Activated CD4-positive, alpha-beta T cell treated with anti-CD3 and anti-CD28 coated beads, Interleukin-2, amount 50 U/mL, for 24 hours (primary cell): ENCODE measurements at regions not wholly inside any gene's neighbourhood (a gene's known extent, or its start where the extent isn't known, plus 50 kb on each side); places are given as distances from the start of the nearest gene placed in this dataset.
"Not testable (repeated sequence)": the region's sequence is repeated elsewhere in the genome, so short reads cannot be mapped to it uniquely, and the experiment has no call there.

Experiments used
- DNase-seq, 2 donors: peaks; one replicate each; pipeline ENCODE4 v3.0.0-alpha.2; 2020; ENCODE audit warnings: low read depth in 1 of 2, low spot score in 1 of 2

DNA sequence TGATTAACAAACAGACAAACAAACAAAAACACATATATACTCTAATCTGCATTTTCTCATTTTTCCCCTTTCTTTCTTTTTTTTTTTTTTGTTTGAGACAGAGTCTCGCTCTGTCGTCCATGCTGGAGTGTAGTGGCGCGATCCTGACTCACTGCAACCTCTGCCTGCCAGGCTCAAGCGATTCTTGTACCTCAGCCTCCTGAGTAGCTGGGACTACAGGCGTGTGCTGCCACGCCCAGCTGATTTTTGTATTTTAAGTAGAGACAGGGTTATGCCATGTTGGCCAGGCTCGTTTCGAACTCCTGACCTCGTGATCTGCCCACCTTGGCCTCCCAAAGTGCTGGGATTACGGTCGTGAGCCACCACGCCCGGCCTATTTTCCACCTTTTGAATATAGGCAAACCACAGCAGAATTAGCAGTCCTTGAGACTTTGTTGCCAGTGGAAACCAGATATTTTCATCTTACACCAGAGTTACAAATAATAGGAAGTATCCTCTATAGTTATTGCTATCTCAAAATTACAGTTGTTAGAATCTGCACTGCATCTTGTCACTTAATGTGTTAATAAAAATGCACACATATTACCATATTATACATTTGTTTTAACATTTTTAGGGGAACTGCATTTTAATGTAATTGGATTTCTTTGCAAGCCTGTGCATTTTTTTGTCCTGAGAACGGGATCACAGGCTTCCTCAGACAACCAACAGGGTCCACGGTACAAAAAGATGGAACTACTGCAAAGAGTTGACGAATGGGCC lies 208.2 kb upstream of the ZNF217 start:
- DNase-seq, result no peak

DNA sequence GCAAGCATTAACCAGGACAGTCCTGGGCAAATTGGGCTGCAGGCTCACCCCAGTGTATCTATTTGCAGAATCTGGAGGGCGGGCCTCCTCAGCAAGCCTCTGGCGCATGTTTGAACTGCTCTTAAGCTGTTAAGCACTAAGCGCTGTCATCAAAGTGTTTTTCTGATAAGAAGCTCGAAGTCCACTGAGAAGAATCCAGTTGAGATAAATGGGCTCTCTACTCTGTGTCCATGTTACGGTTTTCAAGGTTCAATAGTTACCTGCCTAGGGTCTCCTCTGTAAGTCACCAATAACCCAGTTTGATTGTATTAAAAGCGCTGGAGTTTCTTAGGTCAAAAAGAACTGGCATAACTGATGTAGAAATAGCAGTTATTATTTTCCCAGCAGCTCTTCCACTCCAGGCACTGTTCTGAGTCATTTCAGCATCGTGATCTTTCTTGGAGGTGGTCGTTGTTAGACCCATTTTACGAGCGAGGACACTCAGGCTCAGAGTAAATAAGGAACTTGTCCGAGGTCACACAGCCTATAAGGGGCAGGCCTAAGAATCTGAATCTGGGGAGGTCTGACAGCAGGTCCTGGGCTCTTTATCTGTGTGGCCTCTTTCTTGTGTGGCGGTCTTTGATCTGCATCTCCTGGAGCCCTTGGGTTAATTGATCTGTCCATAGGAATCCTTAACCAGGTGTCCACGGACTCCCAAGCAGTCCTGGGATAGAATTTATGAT lies 207.4 kb upstream of the ZNF217 start:
- no peak for DNase-seq

DNA sequence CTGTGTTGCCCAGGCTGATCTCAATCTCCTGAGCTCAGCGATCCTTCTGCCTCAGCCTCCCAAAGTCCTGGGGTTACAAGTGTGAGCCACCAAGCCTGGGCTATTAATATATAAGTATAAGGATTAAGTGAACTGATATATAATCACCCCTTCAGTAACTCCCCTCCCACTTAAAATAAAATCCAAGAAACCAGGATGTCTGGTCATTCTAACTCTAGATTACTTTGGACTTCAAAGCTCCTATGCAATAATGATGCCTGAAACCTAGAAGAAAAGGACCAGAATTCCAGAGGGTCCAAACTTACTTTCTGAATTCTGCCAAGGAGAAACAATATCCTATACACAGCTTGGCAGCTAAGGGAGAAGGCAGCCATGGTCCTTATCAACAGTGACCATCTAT lies 206.8 kb upstream of the ZNF217 start:
- DNase-seq, result no peak

DNA sequence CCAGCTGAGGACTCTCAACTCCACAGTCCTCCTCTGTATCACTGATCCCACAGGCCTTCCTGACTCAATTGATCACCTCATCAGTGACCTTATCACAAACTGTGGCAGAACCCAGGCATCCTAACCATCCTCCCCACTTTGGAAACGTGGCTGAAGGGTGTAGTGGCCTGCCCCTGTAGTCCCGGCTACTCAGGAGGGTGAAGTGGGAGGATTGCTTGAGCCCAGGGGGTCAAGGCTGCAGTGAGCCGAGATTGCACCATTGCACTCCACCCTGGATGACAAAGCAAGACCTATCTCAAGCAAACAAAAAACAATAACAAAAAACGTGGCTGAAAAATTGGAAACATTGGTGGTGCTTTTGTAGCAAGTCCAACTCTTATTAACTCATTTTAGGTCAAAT lies 203.4 kb upstream of the ZNF217 start:
- DNase-seq, result no peak

DNA sequence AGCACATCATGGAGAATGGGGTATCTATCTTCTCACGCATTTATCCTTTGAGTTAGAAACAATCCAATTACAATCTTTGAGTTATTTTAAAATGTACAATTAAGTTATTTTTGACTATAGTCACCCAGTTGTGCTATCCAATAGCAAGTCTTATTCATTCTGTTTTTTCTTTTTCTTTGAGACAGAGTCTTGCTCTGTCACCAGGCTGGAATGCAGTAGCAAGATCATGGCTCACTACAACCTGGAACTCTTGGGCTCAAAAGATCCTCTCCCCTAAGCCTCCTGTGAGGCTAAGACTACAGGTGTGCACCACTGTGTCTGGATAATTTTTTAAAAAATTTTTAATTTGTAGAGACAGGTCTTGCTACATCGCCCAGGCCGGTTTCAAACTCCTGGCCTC lies 201.5 kb upstream of the ZNF217 start:
- no peak for DNase-seq

DNA sequence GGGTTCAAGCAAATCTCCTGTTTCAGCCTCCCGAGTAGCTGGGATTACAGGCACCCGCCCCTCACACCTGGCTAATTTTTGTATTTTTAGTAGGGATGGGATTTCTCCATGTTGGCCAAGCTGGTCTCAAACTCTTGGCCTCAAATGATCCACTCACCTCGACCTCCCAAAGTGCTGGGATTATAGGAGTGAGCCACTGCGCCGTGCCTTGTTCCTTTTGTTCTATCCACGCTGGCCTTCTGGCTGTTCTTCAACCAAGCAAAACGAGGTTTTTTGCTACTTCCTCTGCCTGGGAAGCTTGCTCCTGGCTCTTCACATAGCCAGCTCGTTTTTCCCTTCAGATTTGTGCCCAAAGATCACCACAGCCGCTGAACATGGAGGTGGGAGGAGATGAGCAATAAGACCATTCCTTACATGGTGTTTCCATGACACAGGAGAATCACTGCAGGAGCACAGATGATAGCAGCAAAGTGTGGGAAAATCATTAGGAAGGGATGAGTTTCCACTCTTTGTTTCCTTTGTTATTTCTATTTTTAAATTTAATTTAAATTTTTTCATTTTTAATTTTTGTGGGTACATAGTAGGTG lies 201.0 kb upstream of the ZNF217 start:
- no peak for DNase-seq

DNA sequence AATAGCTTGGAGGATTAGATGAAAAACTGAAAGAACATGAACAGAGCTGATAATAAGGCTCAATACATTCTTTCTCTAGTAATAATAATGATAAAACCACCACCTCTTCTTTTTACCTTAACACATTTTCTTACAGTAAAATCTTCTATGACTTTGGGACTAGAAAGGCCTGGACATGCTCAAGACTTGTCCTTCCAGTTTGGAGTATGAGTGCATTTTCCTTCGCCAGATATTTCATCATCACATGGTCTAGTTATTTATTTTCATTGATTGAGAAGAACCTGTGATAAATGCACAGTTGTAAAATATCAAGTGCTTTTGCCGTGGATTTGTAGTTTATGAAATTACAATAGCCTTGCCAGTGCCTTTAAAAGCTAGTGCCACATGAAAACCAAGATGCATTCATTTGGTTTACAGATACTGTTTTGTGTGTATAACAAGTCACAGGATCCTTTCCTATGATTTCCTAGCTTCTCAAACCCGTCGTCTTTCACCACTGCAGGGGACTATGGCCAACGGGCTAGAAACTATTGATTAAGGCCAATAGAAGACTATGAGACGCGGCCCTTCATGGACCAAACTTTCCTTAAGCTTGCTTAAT lies 200.2 kb upstream of the ZNF217 start:
- no peak for DNase-seq

DNA sequence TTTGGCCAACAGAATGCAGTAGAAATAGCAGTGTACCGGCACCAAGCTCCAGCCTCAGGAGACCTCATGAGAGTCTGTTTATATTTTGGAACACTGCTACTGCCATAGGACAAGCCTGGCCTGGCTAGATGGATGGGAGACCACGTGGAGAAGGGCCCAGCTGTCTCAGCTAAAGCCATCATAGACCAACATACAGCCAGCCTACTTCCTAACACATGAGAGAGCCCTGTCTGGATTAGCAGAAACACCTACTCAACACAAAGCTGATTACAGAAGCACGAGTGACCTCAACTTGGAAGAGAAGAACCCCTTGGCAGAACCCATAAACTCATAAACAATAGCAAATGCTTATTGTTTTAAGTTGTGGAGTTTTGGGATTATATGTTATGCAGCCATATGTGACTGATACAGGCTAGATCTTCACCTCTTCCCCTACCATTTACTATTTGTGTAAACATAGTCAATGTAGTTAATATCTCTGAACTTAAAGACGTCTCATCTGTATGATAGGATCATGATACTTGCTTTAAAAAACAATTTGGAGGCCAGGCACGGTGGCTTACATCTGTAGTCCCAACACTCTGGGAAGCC lies 199.4 kb upstream of the ZNF217 start:
- no peak for DNase-seq

DNA sequence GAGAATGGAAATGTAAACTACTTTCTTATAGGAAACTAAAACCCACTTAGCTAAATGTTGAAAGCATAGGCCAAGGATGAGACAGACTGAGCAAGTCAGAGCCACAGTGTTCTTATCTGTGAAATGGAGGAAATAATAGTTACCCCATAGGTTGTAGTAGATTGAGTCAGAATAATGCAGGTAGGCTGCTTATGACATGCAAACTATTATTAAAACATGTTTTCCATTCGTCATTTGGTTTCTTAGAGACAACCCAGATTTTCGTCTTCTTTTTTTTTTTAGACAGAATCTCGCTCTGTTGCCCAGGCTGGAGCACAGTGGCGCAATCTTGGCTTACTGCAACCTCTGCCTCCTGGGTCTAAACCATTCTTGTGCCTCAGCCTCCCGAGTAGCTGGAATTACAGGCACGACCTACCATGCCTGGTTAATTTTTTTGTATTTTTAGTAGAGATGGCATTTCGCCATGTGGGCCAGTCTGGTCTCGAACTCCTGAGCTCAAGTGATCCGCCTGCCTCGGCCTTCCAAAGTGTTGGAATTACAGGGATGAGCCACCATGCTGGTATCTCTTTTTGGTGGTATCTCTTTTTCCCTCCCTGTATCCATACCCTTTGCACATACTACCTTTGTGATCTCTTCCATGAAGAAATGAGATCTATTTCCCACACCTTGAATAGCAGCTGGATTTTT lies 196.5 kb upstream of the ZNF217 start:
- no peak for DNase-seq

DNA sequence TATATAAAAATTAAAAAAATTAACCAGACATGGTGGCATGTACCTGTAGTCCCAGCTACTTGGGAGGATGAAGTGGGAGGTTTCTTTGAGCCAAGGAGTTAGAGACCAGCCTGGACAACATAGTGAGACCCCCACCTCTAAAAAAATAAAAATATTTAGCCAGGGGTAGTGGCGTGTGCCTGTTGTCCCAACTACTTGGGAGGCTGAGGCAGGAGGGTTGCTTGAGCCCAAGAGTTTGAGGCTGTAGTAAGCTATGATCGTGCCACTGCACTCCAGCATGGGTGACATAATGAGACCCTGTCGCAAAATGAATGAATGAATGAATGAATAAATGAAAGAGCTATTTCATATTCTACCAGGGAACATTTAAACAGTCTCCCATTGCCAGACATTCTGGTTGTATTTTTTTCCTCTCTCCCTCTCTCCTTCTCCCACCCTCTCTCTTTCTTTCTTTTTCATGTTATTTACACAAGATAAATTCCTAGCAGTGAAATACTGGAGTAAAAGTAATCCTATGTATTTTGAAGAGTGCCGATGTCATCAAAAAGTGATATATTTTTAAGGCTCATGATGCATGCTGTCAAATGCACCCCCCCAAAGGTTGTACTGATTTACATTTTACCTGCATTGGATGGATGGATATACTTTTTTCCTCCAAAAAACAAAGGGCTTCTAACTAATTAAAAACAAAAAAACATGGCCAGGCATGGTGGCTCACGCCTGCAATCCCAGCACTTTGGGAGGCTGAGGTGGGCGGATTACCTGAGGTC lies 194.8 kb upstream of the ZNF217 start:
- DNase-seq, result no peak

DNA sequence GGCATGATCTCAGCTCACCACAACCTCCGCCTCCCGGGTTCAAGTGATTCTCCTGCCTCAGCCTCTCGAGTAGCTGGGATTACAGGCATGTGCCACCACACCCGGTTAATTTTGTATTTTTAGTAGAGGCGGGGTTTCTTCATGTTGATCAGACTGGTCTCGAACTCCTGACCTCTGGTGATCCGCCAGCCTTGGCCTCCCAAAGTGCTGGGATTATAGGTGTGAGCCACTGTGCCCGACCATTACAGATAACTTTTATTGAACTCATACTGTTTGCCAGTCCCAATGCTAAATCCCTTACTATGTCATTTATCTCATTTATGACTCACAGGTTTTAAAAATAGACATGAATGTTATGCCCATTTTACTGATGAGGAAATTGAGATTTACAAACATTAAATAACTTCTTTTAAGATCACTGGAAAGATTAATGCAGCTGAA lies 193.9 kb upstream of the ZNF217 start:
- DNase-seq, result not testable (repeated sequence)

DNA sequence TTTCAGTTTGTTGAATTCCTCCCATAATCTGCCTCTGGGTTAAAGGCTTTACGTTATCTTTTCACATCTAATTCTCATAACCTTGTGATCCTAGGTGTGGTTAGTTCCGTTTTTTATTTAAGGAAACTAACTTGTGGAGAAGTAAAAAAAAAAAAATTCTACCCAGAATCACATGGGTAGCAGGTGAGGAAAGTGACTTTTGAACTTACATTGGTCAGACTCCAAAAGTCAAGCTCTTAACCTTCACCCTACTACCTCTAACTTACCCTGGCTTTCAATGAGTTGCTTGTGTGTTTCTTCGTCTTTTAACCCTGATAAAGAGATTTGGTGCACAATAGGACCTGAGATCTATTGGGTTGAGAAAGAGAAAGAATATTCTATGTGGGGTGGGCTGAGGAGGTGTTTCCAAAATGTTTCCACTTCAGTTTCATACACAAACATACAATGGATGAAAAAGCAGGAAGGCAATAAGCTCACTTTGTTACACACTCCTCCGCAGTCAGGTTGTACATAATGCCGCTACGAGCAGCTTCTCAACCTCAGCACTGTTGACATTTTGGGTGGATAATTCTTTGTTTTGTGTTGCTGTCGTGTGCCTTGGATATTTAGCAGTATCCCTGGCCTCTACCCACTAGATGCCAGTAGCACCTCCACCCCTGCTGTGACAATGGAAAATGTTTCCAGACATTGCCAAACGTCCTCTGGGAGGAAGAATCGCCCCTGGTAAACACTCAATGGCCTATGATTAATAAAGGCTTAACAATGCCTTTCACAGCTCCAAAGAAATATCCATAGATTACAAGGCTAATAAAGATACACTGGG lies 193.0 kb upstream of the ZNF217 start:
- no peak for DNase-seq

DNA sequence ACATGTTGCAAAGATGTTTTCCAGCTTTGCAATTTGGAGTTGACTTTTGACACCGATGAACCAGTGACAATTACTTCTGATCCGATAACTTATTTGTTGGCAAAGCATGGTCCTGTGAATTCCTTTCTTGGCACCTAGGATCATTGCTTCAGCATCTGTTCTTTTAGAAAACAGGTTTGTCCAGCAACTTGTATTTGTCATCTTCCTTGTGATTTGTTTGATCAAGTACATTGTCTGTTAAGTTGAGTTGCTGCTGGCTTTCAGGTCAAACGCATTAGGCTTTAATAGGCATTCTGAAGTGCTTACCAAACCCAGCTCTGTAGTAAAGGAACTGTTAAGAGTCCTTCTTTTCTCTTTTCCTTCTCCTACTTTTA lies 192.4 kb upstream of the ZNF217 start:
- DNase-seq, result no peak

DNA sequence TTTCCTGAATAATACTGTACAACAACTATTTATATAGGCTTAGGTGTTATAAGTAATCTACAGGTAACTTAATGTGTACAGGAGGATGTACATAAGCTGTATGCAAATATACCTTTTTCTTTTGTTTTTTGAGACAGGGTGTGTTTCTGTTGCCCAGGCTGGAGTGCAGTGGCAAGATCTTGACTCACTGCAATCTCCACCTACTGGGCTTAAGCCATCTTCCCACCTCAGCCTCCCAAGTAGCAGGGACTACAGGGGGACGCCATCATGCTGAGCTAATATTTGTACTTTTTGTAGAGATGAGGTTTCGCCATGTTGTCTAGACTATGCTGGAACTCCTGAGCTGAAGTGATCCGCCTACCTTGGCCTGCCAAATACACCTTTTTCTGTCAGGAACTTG lies 191.7 kb upstream of the ZNF217 start:
- DNase-seq, result no peak

DNA sequence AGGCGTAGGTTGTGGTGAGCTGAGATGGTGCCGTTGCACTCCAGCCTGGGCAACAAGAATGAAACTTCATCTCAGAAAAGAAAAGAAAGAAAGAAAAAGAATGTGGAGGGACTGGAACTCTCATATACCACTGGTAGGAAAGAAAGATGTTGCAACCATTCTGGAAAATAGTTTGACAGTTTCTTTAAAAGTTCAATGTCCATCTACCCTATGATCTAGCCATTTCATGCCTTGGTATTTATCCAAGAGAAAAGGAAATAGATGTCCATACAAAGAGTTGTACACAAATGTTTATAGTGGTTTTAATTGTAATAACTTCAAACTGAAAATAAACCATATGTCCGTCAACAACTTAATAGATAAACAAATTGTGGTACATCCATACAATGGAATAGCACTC lies 190.1 kb upstream of the ZNF217 start:
- no peak for DNase-seq

DNA sequence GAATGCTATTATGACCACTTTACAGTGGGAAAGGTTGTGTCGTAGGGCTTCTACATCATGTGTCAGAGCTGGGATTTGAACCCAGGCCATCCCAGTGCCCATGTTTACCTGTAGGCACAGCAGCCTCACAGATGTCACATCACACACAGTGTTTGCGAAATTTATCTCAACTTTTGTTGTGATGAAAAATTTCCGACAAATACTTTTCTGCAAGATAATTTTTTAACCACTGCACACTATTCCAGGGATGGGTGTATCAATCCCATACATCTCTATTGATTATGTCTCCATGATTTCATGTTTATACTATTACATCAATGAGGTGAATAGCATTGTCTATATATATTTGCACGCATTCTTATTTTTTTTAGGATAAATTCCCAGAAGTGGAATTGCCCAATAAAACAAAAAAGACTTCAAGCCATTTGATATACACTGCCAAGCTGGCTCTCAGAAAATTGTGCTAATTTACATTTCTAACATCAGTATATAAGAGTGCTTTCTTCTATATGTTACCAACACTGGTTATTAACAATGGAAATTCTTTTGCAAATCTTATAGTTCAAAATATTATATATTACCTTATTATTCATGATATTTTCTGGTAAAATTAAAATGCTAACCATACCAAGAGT lies 189.1 kb upstream of the ZNF217 start:
- no peak for DNase-seq

DNA sequence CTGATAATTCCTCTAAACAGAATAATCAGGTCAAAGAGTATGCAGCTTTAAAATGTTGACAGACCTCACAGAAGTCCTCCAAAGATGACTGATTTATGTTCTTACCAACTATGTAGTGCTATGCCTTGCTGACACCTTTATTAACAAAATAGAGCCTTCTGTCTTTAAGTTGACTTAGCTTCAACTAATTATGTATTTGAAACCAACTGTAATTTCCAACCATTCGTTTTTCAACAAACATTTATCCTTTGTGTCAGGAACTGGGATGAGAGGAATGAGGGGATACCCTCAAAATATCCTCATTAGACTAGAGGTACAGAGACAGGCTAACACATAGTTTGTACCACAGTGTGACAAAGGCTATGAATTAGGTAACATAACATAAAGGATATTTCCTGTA lies 186.2 kb upstream of the ZNF217 start:
- no peak for DNase-seq

DNA sequence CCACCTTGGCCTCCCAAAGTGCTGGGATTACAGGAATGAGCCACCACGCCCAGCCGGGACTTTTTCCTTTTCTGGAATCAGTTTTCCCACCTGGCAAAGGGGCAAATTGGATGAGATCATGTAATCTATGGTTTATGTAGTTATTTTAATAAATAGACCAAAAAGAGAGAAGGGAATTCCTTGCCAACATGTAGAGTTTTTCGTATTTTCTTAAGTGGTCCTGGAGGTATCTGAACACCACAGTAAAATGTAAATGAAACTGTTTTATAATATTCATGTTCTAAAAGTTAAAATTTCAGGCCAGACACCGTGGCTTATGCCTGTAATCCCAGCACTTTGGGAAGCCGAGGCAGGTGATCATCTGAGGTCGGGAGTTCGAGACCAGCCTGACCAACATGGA lies 185.1 kb upstream of the ZNF217 start:
- no peak for DNase-seq

DNA sequence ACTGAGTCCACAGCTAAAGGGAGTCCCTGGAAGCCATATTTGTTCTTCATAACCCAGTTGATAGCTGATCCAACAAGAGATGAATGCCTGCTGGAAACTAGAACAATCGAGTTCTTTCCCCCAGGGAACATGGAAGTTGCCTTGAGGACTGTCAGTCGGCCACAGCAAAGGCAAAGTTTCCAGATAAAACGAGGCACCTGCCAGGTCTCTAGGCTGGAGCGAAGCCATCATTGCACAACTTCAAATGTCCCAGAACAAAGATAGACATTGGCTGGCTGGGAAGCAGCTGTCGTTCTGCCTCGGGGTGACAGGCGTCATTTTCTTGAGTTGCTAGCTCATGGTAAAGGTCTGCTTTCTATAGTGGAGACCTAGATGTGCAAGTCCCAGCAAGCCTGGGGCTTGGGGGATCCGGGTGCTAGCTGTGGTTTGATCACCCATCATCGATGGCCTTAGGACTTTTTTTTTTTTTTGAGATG lies 184.4 kb upstream of the ZNF217 start:
- DNase-seq, result no peak
